NCI-H345 (cell line): ENCODE measurements at regions not wholly inside any gene's neighbourhood (a gene's known extent, or its start where the extent isn't known, plus 50 kb on each side); places are given as distances from the start of the nearest gene placed in this dataset.

Experiments used
- DNase-seq: peaks from one replicate; lab custom pipeline; 2025; lab: John Stamatoyannopoulos, UW

DNA sequence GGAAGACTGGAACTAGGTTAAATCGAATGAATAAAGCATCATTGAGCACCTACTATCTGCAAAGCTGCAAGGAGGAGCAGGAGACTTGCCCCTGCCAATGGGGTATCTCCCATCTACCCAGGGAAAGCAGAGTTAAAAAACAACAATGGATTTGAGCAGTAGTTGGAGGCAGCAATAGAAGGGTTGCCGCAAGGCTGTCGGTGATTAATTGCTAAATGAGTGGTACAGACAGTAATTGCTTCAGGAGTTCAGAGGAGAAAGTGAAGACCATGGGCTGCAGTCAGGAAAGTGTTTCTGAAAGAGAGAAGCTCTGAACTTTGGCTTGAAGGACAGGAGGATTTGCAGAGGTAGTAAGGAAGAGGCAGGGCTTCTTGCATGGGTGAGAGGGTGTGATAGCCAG lies 152.9 kb downstream of the ACTL8 start:
- no peak for DNase-seq

DNA sequence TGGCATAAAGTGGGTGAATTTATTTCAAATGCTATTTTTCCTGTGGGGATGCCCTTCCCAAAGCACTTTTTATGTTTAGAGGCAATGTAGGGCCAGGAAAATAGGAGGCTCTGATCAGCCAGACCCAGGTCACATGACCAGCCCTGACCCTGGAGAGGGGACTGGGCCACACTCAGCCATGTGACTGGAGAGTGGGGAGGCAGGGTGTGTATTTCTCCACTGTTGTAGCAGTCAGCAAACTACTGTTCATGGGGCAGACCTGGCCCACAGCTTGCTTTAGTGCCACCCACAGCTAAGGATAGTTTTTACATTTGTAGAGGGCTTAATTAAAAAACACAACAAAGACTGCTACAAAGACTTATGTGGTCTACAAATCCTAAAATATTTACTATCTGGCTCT lies 153.8 kb downstream of the ACTL8 start:
- no peak for DNase-seq

DNA sequence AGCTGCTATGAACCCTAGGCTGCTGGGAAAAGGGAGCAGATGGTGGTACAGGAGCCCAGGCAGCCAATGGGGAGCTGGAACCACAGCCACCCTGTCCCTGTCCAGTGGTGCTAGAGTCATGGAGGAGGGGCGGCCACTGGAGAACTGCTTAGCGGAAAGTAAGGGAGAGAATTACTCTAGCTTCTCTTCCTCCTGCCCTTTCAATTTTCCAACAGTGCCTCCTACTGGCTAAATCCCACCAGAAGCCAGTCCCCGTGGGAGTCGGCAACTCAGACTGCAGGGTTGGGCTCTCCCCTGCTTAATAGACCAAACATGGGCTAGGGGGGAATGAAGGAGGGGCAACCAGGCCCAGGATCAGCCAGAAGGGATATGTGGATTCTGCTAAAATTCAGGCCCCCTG lies 154.5 kb downstream of the ACTL8 start:
- DNase-seq: no peak

DNA sequence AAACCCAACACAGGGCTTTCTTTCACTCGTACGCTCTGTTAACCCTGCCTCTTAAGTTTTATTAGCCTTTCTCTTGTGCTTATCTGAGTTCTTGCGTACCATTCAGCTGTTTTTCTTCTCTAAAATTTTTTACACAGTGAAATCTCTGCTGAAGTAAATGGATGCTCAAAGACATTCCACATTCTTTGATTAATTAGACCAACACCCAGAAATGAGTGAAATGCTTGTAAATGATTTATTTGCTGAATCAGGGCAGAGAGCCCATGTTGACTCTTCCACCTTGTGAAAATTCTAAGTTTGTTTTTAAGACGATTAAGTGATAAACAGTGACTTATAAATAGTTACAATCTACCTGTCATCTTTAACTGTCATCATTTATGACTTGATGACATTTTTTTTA lies 156.7 kb downstream of the ACTL8 start:
- no peak for DNase-seq

DNA sequence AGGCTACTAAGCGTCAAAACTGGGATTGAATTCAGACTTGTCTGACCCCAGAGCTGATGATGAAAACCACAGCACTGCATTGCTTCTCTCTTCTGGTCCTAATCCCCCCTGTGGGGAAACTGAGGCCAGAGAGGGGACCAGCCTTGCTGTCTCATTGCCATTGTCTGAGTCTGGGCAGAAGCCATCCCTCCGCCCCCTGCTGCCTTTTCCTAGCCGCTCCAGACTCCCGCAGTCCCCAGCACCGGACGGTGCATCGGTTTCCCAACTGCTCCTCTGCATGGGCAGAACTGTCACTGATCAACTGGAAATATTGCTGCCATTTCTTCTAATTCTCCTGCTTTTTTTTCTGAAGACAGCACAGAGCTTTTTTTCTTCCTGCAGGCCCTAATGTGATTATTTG lies 157.4 kb downstream of the ACTL8 start:
- DNase-seq: no peak

DNA sequence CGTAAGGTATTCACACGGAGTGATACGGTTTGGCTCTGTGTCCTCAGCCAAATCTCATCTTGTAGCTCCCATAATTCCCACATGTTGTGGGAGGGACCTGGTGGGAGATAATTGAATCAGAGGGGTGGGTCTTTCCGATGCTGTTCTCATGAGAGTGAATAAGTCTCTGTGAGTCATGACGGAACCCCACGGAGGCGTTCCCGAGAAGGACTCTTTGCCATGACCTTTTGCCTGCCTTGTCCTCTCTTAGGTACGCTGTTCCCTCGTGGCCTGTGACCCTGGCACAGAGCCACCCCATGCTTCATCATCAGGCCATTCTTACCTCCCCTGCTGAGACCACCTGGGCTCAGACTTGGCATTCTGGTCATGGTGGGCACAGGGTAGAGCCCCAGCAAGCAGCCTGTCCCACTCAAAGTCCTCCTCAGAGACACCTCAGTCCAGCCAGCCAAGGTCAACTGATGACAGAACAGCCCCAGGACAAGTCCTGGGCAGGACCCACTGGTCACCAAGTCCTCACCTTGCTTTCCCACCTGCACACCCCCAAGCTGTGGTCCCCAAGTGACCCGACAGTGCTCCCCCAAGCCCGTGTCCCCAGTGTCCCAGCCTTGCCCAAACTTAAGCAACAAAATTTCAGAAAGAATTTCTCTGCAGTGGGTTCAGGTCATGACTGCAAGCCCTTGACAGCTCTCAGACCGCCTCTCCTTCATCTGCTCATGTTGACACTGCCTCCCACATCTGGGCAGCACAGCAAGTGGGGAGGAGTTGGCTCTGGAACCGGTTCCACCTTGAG lies 158.4 kb downstream of the ACTL8 start:
- no peak for DNase-seq

DNA sequence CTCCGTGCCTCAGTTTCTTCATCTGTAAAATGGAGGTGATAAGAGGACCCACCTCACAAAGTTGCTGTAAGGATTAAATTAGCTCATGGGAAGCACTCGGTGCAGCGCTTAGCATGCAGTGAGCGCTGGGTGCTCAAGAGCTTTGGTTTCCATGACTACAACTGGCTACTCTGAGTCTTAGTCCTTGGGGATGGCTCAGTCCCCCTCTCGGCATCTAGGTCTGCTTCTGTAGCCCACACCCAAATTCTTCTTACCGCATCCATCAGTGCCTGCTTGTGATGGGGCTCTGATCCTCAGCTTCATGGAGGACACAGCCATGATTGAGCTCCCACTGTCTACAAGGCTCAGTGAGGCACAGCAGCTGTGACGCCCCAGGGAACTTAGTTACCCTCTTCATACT lies 159.0 kb downstream of the ACTL8 start:
- no peak for DNase-seq

DNA sequence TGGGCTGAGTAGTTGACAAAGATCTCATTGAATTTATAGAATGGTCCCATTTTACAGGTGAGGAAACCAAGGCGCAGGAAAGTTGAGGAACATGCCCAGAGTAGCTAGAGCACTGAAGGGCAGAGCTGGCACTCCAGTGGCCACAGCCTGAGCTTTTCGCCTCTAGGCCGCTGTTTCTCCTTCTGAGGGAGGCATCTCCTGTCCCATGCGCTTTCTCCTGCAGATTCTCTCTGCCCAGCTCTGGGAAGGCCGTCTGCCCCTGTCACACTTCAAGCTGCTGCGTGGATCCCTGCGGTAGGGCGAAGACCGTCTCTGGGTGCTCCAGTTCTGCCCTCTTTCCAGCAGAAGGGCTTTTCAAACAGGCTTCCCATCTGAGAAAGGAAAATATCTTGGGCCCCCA lies 159.9 kb downstream of the ACTL8 start:
- no peak for DNase-seq

DNA sequence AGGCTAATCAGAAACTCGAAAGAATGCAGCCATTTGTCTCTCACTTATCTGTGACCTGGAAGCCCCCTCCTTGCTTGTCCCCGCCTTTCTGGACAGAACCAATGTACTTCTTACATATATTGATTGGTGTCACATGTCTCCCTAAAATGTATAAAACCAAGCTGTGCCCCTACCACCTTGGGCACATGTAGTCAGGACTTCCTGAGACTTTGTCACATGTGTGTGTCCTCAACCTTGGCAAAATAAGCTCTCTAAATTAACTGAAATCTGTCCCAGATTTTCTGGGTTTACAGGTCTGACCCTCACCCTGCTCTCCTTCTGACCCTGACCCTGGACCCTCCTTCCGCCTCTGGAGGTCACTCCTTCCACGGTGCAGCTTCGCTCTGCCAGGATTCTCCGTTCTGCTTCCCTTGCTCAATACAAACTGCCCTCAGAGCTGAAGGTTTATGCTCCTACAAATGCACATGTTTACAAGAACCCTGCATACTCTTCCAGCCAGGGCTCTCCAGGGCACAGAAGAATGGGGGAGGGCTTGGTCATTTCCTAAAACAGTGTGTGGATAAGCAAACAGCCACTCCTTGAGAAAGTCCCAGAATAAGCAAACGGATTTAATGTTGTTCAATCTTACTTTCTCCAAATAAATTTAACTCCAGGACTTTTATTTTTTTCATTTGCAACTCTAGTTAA lies 160.5 kb downstream of the ACTL8 start:
- no peak for DNase-seq

DNA sequence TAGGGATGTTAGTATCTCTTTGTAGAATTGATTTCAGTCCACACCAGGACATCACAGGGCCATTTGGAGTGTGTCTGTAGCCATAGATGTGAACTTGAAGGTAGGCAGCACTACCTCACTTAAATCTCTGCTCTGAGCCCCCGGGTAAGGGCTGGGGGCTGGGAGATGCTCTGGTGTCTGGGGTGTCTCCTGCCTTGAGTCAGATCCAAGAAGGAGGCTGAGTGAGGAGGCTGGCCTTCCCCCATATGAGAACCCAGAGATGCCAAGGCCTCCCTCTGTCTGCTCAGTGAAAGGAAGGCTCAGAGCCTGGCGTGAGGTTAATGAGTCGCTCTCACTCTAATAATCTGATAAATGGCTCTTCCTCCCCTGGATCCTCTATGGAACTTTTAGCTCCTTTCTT lies 161.6 kb downstream of the ACTL8 start:
- no peak for DNase-seq

DNA sequence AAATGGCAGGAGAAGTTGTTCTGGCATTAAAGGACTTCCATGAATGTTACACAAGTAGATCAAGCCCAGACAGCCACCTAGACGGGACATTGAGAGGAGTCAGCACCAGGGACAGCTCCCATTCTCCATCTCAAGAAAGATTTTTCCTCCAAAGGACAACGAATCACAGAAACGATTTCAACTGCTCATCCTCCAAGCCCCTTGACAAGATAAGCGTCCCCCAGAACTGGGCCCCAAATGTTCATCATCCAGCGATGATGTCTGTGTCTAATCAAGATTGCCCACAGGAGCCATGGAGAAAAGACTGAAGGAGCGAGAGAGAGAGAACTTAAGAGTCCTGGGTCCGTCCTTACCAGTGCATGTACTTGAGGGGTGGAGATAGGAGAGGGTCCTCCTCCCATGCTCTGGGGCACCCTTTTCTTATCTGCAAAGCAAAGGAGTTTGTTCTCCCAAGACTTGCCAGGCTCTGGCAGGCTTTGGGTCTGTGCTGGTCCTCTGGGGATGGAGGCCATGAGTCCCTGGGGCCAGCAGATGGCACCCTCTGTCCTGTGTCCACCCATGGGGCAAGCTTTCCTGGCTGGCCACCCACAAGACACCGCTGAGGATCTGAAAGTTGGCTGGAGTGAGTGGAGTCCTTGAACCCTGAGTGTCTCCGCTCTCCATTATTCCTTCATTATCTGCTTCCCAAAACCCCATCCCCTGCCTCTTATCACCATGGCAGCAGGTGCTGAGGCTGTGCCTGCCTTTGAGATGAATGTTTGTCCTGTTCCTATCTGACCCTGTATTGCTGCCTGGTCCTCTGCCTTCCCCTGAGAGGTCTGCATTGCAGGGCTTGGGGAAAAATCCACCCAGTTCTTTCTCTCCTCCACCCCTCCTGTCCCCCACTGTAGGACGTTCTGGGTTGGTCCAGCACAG lies 164.6 kb downstream of the ACTL8 start:
- peak; percentile 27 for DNase-seq

DNA sequence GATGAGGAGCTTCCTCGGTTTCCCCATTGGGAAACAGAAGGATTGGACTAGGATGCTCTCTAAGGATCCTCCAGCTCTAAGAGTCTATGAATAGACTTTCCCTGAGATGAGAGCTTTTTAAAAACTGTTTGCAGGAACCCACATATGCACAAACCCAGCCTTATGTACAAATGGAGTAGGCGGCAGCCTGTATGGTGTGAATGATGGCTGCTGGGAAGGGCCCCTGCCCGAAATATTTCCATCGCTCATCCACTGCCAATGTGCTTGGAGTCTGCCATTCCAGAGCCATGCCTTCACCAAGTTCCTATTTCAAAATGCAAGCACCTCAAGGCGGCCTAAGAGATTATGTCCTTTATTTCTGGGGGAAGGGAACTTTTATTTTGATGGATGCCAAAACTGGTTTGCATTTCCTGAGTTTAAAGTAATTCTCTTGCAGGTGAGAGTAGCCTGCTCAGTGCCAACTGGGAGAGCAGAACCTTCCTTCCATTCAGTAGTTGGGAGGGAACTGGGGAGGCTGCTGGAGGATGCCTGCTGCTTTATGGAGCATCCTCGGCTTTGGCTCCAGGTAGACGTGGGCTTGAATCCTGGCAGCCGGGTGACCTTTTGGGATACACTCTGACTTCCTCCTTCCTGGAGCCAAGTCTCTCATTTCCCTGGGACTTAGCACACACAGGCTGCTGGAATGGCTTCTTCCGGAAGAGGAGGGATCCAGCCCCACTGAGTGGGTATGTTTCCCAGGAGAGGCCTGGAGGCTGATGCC lies 165.9 kb downstream of the ACTL8 start:
- DNase-seq: no peak

DNA sequence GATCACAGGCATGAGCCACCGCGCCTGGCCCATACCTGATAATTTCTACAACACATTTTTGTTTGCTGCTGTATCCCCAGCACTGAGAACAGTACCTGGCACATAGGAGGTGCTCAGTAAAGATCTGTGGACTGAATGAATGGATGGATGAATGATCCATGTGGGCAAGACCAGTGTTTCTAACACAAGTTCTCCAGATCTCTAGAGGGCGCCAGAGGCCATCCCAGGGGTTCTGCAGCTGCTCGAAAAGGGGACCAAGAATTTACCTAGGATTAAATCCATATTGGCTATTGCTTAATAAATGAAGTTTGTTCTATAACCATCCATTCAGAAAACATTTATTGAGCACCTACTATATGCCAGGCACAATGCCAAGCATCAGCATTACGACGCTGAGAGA lies 167.7 kb downstream of the ACTL8 start:
- peak; percentile 58 for DNase-seq

DNA sequence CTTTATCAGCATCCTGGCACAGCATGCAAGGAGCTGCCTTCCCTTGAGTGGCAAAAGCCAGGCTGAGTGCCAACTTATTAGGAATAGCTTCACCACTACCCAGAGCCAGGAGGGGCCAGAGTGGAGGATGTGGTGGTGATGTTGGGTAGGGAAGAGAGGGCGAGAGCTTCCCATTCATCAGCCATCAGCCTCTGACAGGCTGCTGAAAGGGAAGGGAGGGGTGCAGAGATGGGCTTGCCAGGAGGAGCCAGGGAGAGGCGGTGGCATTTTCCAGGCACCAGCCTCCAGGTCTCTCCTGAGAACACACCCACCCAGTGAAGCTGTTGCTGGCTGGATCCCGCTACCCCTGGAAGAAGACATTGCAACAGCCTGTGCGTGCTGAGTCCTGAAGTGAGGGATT lies 168.5 kb downstream of the ACTL8 start:
- peak; percentile 69 for DNase-seq

DNA sequence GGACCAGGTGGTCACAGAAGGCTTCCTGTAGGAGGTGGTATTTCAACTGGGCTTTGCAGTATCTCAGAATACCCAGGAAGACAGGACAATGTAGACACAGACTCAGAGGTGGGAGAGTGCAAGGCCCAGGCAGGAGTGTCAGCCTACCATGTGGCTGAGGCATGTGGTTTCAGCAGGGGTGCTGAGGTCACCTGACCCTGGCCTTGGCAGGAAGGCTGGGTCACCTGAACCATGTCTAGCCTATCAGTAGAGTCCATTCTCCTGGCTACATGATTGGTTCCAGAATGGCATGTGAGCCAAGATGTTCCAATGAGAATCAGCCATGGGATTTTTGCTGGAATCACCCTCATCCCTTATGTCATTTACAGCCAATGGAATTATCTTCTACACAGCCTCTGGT lies 169.4 kb downstream of the ACTL8 start:
- no peak for DNase-seq

DNA sequence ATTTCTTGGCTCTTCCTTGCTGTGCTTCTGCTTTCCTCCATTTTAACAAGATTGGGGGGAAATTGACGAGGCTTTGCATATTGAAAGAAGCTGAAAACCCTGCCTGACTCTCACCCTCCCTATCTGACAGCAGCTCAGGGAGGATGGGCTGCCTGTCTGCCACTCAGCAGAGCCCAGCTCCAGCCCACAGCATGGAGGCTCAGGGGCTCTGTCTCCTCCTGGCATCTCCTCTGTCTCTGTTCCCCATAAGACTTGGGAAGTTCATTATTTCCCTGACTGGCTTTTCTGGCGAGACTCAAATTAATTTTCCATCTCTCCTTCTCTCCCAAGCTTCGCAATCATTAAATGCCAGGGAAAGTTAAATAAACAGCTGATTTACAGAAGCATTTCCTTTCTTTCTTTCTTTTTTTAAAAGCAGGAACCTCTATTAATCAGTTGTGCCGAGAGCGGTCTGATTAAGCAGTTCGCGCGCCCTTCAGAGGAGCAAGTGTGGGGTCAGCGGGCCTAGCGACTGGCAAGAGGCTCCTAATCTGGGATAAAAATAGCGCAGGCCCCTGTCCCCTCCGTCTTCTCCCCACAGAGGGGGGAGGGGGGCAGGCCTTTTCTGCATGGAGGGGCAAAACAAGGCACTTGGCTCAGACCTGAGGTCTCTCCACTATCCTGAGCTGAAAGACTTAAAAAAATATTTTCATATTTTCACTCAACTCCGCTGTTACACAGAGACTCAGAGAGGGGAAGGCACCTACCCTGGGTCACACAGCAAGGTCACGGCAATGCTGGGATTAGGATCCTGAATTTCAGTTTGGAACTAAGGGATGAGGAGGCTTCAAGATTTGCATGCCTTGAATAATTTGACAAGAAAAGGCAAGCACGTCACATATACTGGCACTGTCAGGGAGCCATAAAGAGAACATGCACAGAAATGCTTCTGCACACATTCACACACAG lies 170.4 kb downstream of the ACTL8 start:
- no peak for DNase-seq

DNA sequence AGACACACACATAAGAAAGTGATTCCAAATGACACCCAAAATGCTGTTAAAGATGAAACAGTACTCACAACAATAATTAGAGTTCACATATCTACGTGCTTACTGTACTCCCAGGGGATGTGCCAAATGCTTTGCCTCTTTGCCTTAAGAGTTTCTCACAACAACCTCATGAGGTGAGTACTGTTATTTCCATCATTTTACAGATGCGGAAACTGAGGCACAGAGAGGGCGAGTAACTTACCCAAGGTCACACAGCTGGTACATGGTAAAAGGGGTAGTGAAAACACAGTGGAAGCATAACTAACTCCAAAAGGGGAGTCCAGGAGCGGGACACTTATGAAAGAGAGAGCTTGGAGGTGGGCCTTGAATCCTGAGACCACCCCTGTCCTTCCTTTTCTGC lies 171.8 kb downstream of the ACTL8 start:
- no peak for DNase-seq

DNA sequence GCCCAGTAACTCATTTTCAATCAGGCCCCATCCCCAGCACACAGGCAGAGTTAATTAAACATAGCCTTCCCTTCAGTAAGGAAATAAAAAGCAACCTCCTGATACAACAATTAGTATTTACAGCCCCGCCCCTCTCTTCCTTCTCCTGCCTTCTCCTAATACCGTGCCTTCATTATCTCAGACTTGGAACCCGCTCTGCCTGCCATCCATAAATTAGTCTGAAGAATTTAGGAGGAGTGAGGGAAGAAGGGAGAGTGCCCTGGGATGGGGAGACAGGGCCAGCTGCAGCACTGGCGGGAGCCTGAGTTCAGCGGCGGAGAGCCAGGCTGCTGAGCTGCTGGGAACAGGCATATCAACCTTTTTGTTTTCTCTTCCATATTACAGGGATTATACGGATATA lies 172.8 kb downstream of the ACTL8 start:
- no peak for DNase-seq

DNA sequence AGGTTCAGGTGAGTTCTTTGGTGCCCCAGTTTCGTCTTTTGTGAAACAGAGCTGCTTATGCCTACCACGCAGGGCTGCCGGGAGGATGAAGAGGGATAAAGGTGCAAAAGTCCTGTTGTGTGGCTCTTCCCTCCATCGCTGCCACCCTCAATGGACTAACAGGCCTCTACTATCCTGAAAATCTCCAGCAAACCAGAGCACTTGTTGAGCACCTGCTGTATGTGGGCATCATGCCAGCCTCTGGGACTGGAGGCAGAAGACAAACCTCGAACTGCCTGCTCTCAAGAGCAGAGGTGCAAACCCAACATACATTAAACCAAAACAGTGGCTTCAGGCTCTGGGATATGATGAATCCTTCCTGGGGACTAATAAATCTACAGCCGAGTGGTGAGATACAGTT lies 174.1 kb downstream of the ACTL8 start:
- DNase-seq: peak; percentile 43

DNA sequence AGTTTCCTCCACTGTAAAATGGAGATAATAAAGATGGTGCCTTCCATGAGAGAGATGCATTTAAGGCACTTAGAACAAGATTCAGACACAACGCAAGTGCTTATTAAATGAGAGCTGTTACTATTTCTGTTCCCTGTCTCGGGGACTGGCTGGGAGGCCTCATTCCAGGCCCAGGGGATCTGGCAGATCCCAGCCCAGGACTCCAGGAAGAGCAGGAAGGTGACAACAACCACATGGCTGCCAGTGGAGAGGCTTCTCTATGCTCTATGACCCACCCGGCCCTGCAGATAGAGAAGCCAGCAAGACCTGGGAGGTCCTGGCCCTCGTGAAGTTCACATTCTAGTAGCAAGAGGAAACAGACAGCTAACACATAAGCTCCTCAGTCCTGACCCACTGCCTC lies 175.5 kb downstream of the ACTL8 start:
- DNase-seq: no peak

DNA sequence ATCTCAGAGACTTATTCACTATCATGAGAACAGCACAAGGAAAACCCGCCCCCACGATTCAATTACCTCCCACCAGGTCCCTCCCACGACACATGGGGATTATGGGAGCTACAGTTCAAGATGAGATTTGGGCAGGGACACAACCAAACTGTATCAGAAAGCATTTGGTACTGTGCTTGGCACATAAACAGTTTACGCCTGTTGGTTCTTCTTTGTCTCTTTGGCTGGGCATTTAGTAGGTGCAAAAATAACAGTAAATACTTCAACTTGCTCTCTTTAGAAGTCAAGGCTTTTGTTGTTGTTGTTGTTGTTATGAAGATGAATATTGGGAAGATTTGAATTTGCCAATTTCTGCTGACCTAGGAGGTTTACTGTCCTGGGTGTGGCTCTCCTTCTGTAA lies 175.4 kb upstream of the IGSF21 start:
- no peak for DNase-seq
